Activated CD4-positive, CD25-positive, alpha-beta regulatory T cell (primary cell): ENCODE measurements at regions not wholly inside any gene's neighbourhood (a gene's known extent, or its start where the extent isn't known, plus 50 kb on each side); places are given as distances from the start of the nearest gene placed in this dataset.
"Not testable (repeated sequence)": the region's sequence is repeated elsewhere in the genome, so short reads cannot be mapped to it uniquely, and the experiment has no call there.

Experiments used
- DNase-seq, 4 experiments: peaks; one replicate each; lab custom pipeline; 2025; lab: John Stamatoyannopoulos, UW

- DNase-seq, result no peak
Measured at GRCh38 chr6:90372450-90372849, 75.8 kb upstream of the BACH2 start.

DNA sequence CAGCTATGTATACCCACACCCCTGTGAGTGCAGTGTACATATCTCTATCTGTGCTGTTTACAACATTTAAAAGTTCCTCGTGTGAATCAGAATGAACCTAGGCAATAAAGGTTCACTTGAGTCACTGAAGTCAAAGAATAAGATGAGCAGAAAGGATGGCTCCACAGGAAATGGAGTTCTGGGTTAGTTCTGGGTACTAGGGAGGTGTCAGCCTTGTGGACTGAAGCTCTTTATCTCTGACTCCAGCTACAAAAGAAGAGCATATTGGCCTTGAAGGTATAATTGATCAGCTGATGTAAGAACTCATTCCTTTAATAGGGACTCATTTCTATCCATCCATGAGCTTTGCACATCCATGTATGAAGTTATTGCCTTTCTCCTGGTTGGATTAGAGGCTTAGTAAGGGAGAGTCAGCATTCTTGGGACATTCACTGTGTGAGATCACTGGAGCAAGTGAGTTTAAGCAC lies 73.9 kb upstream of the BACH2 start:
- no peak for DNase-seq

DNA sequence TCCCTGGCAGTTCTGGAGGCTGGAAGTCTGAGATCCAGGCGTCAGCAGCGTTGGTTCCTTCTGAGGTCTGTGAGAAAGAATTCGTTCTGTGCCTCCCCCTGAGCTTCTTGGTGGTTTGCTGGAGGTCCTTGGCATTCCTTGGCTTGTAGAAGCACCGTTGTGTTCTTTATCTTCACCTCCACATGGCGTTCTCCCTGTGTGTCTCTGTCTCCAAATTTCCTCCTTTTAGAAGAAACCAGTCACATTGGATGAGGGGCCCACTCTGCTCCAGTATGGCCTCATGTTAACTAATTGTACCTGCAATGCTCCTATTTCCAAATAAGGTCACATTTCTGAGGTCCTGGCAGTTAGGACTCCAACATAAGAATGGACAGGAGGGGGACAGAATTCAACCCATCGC lies 73.0 kb upstream of the BACH2 start:
- DNase-seq, result no peak

GRCh38 chr6:90369024-90369519 lies 72.4 kb upstream of the BACH2 start:
- no peak for DNase-seq

DNA sequence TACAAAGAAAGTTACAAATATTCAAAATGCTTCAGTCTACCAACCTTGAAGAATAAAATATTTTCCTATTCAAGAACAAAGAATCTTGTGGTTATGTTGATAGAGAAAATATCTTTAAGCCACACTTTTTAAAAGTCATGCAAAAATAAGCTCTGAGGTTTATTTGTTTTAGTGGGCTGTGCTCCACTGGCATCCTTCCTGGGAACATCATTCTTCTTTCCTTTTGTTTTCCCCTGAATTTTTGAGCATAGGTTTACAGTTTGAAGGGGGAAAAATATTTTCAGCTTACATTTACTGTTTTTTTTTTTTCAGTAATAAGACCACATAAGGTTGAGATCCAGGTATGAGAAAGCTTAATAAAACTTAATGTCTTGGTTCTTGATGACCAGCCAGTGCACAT lies 72.0 kb upstream of the BACH2 start:
- DNase-seq, result no peak

DNA sequence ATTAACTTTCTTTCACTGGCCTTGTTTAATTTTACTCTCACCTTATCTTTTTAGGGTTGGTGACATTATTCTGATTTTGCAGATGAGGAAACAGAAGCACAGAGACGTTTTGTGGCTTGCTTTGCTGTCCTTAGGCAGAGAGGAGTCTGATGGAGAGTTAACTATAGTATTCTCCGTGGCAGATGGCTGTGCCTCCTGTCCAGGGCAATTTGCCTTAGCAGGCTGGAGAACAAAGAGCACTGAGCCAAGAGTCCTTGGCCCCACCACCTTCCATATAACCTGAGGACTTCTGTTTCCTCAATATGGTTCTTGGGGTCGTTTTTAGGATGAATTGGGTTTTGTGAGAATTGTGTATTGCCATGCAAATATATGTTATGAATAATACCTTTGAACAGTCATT lies 71.4 kb upstream of the BACH2 start:
- no peak for DNase-seq

DNA sequence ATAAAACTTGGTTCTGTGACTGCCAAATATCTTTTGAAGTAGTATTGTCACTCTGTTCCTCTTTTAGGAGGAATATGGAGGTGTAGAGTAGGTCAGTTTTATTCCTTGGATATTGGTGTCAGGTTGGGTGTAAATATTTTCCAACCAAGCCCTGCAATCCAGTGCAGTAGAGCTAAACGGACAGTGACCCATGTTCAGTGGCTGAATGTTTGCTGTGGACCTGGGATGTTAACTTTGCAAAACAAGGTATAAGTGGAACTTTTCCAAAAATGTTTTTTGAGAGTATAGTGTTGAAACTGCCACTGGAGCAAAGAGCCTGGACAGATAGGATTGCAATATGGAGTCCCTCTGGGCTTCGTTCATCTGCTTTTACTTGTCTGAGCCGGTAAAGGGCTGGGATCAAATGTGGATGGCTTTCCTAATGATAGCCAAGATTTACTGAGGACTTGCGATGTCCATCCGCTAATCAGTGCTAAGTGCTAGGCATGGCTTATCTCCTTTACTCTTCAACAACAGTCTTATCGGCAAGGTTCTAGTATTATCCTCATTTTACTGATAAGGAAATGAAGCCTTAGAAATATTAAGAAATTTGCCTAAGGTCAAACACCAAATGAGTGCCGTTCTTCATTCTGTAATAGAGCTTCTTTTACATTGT lies 69.0 kb upstream of the BACH2 start:
- DNase-seq, result no peak

DNA sequence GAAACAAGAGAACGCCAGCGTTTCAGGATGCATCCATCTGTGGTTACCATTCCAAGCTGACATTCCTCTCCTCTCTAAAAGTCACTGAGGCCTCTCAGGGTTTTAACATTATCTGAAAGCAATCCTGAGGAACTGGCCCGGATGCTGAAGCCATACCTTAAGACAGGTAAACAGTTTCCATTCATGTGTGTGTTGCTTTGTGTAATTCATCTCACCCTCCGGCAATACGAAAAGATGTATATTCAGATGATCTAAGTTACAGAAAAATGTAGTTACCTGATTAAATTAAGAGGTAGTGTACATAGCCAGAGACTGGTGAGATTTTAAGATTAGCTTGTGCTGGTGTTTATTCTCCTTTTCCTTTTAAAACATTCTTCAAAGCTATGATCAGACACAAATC lies 68.4 kb upstream of the BACH2 start:
- DNase-seq, result no peak

GRCh38 chr6:90364286-90364685 lies 67.6 kb upstream of the BACH2 start:
- no peak for DNase-seq

DNA sequence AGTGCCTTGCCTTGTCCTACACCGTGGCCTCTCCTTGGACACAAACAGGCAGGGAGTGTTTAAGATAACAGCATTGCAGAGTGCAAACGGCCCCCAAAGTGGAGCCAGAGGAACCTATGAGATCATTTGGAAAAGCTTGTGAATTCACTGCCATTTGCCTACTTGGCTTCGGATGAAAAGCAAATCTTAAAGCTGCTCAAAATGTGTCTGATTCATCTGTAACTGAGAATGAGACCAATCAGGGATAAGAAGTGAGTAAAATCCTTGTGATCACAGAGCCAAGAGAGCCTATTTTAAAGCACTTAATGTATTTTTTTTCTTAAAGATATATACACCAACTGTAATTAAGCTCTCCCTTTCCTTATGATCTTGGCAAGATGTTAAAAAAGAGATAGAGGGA lies 65.7 kb upstream of the BACH2 start:
- no peak for DNase-seq

GRCh38 chr6:90361174-90361573 lies 64.5 kb upstream of the BACH2 start:
- no peak for DNase-seq

DNA sequence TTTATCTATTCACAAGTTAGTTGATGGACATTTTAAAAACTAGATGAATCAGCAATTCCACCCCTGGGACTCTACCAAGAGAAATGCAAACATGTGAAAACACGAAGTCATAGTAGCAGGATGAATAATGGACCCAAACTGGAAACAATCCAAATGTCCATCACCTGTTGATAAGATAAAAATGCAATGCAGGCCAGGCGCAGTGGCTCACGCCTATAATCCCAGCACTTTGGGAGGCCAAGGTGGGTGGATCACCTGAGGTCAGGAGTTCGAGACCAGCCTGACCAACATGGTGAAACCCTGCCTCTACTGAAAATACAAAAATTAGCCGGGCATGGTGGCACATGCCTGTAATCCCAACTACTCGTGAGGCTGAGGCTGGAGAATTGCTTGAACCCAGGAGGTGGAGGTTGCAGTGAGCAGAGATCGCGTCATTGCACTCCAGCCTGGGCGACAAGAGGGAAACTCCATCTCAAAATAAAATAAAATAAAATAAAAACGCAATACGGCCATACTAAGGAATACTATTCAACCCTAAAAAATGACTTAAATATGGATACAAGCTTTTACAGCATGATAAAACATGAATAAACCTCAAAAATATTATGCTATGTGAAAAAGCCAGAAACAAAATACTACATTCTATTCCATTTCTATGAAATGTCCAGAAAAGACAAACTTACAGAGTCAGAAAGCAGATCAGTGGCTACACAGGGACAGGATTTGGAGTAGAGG lies 61.6 kb upstream of the BACH2 start:
- not testable (repeated sequence) for DNase-seq

DNA sequence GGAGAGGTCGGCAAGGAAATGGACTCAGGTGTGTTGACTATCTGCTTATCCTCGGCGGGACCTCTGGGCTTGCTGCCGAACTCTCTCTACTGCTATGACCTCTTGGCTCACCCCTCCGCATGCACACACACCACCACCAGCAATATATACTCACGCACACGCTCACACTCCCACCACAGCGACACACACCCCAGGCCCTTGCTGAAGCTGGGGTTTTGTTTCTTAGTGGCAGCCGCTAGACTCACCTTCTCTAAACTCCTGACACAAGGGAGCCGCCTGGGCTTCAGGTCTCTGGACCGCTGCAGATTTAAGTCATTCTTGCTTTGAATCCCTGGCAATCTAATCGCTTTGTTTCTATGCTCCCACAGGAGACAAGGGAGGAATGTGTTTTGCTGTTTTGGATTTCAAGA lies 59.4 kb upstream of the BACH2 start:
- DNase-seq, result no peak

GRCh38 chr6:90354961-90355360 lies 58.3 kb upstream of the BACH2 start:
- no peak for DNase-seq

DNA sequence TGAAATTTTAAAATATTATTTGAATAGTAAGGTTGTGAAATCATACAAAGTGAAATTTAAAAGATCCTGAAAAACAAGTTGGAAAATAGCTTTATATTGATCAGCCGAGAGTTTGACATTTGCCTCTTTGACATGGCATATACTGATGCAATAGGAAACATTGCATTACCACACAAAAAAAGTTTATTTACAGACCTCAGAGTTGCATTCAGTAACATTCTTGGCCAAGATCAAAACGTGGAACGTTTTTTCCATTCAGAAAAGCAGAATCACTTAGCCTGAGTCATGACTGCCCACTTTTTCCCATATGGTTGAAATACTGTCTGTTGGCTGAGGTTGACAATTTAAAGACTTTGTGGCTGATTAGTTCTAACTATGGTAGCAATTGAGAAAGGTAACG lies 55.1 kb upstream of the BACH2 start:
- DNase-seq, result no peak

DNA sequence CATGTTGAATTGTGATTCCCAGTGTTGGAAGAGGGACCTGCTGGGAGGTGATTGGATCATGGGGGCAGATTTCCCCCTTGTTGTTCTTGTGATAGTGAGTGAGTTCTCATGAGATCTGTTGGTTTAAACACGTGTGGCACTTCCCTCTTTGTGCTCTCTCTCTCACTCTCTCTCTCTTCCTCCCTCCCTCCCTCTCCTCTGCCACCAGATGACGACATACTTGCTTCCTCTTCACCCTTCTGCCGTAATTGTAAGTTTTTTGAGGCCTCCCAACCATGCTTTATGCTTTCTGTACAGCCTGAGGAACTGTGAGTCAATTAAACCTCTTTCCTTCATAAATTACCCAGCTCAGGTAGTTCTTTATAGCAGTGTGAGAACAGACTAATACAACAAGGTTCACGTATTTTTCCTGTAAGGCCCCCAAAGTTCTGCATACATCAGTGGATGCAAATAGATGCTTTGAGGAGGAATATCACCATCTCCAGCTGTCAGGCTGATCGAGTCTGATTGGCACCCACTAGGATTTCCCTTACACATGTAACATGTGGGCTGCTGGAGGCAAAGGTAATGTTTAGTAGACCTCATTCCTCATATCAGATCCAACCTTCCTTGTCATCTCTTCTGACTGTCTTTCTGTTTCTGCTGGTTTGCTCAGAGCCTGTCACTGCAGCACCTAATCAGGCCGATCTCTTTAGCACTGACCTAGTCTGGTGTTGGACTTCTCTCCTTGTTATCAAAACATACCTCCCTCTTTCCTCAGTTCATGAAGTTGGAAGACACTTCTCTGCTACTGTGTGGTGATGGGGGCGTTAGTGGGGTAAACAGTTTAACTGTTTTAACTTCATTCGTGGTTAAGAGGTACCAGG lies 54.3 kb upstream of the BACH2 start:
- DNase-seq, result no peak

GRCh38 chr6:90347411-90347851 lies 50.8 kb upstream of the BACH2 start:
- no peak for DNase-seq

DNA sequence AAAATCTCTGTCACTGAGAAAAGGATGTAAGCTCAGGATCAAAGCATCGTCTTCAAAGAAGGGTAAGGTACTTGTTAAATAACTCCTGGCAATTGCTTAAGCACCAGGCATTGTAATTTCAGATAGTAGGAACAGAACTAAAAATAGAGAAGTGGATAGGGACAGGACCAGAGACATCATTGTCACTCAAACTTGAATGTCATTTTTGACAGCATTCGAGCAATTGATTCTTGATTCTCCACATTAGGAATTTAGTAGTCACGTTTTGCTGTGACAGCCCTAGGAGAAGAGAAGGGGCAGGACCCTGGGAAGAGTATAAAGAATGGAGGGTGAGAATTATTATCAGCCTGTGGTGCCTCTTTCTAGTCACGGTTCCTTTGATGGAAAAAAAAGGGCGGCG lies 50.1 kb upstream of the BACH2 start:
- no peak for DNase-seq
